Endodermal cell (in vitro differentiated cells): ENCODE measurements at regions not wholly inside any gene's neighbourhood (a gene's known extent, or its start where the extent isn't known, plus 50 kb on each side); places are given as distances from the start of the nearest gene placed in this dataset.

Source experiments
- DNase-seq: peaks from one replicate; pipeline ENCODE4 v3.0.0-alpha.2; 2017
- H3K27ac ChIP-seq: 2 replicates; pipeline ENCODE4 v1.5.1; 2013; ENCODE audit warnings: mild to moderate bottlenecking, low read depth, low read length, moderate library complexity
- H3K27me3 ChIP-seq: 2 replicates; pipeline ENCODE4 v1.6.1; 2013; ENCODE audit warnings: mild to moderate bottlenecking, low read length, moderate library complexity; ENCODE audit not compliant: insufficient read depth, control insufficient read depth, poor library complexity, severe bottlenecking
- H3K36me3 ChIP-seq: 2 replicates; pipeline ENCODE4 v1.7.0; 2013; ENCODE audit warnings: mild to moderate bottlenecking, low read length, moderate library complexity; ENCODE audit not compliant: control insufficient read depth, insufficient read depth
- H3K4me1 ChIP-seq: one replicate; pipeline ENCODE4 v1.7.0; 2013; ENCODE audit warnings: low read length; ENCODE audit not compliant: control insufficient read depth, insufficient read depth
- H3K4me3 ChIP-seq: 2 replicates; pipeline ENCODE4 v1.5.1; 2013; ENCODE audit warnings: mild to moderate bottlenecking, low read length, moderate library complexity
- H3K9ac ChIP-seq: 2 replicates; pipeline ENCODE4 v1.6.1; 2013; ENCODE audit warnings: mild to moderate bottlenecking, low read length, moderate library complexity; ENCODE audit not compliant: poor library complexity, severe bottlenecking; ENCODE audit errors: extremely low read depth
- H3K9me3 ChIP-seq: 2 replicates; pipeline ENCODE4 v1.6.1; 2013; ENCODE audit warnings: mild to moderate bottlenecking, low read length, moderate library complexity; ENCODE audit not compliant: control insufficient read depth
- H3K27ac Mint-ChIP-seq: 2 replicates; pipeline ENCODE4 v1.8.0; 2020; ENCODE audit warnings: mixed read lengths
- H3K27me3 Mint-ChIP-seq: 2 replicates; pipeline ENCODE4 v1.8.0; 2021; ENCODE audit warnings: mild to moderate bottlenecking, mixed read lengths; ENCODE audit not compliant: insufficient read depth
- H3K36me3 Mint-ChIP-seq: 2 replicates; pipeline ENCODE4 v1.8.0; 2020; ENCODE audit warnings: low read depth, mixed read lengths
- H3K4me1 Mint-ChIP-seq: 2 replicates; pipeline ENCODE4 v1.8.0; 2020; ENCODE audit warnings: mixed read lengths
- H3K4me3 Mint-ChIP-seq: 2 replicates; pipeline ENCODE4 v1.8.0; 2020; ENCODE audit warnings: mild to moderate bottlenecking, moderate library complexity, mixed read lengths
- H3K9me3 Mint-ChIP-seq: 2 replicates; pipeline ENCODE4 v1.8.0; 2020; ENCODE audit warnings: mild to moderate bottlenecking, mixed read lengths
- WGBS, 2 experiments: methylation state at CpG; one replicate each; pipeline versions ENCODE4 v1.1.5 to v1.1.7; 2013; ENCODE audit warnings: missing lambda C conversion rate in 2 of 2, mixed read lengths in 1 of 2; ENCODE audit not compliant: insufficient coverage in 1 of 2, insufficient read length in 1 of 2; 5-methylcytosine and 5-hydroxymethylcytosine counted together
- TF ChIP-seq, protein P1 (sequence below): fragments of 200-600 bp; sonication (generic); conservative IDR thresholded peaks from 2 replicates; pipeline ENCODE4 v1.5.0; 2021; ENCODE audit warnings: antibody characterized with exemption, mild to moderate bottlenecking

DNA sequence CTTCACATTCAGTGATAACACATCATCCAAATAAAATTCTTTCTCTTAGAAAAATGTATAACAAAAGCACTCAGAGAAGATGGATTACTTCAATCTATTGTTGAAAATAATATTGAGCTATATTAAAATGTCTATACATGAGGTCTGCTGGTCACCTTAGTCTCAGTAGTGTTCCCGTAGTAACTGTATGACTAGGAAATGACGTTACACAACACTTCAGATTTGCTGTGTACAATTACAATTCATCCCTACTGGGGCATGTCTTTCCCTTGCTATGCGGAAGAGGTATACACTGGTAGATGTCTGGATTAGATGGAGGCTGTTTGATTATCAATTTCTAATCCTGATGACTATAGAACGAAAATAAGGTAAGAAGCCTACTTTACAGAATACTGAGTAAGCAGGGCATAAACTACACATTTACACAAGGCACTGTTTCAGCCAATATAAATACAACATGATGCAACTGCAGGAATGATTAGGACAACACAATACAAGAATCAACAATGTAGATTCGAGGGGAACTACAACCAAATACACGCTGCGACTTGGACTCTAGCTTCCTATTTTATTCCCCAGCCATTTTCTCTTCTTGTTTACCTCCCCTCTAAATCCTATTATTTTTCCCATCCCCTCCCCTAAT lies 982.5 kb upstream of the CDH8 start:
- Mint-ChIP-seq H3K9me3 (peaks cover 17% of the 10 kb centered on the region), H3K4me1 (peaks cover 6% of the 10 kb centered on the region), H3K4me3 (no peak overlapping the region), H3K27me3 (no peaks in the 10 kb centered on the region), H3K27ac (no peak overlapping the region), H3K36me3 (no peaks in the 10 kb centered on the region)
- TF ChIP-seq, protein P1, sequence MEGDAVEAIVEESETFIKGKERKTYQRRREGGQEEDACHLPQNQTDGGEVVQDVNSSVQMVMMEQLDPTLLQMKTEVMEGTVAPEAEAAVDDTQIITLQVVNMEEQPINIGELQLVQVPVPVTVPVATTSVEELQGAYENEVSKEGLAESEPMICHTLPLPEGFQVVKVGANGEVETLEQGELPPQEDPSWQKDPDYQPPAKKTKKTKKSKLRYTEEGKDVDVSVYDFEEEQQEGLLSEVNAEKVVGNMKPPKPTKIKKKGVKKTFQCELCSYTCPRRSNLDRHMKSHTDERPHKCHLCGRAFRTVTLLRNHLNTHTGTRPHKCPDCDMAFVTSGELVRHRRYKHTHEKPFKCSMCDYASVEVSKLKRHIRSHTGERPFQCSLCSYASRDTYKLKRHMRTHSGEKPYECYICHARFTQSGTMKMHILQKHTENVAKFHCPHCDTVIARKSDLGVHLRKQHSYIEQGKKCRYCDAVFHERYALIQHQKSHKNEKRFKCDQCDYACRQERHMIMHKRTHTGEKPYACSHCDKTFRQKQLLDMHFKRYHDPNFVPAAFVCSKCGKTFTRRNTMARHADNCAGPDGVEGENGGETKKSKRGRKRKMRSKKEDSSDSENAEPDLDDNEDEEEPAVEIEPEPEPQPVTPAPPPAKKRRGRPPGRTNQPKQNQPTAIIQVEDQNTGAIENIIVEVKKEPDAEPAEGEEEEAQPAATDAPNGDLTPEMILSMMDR: no peak
- 93 to 95% methylated on average over 5 to 7 of the region's 7 CpGs for WGBS, 2 experiments
- H3K27ac ChIP-seq: no peak overlapping the region
- H3K27me3 ChIP-seq: no peaks in the 10 kb centered on the region
- H3K4me1 ChIP-seq: no peaks in the 10 kb centered on the region
- no peak overlapping the region for H3K9ac ChIP-seq
- H3K36me3 ChIP-seq: no peaks in the 10 kb centered on the region
- peaks cover 14% of the 10 kb centered on the region for H3K9me3 ChIP-seq
- no peak for DNase-seq
- no peak overlapping the region for H3K4me3 ChIP-seq

DNA sequence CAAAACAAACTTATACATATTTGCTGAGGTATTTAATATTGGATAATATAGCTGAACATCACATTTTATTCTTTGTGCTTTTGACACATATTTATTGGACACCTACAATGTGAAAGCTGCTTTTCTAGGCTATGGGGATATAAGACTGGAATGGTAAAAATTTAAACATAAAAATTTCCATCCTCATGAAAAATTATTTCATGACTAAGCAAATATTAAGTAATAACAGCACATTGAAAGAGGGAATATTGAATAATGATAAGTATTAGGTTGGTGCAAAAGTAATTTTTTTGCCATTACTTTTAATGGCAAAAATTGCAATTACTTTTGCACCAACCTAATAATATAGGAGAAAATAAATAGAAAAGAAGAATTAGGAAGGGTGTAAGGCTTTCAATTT lies 972.5 kb upstream of the CDH8 start:
- H3K27ac ChIP-seq: no peak overlapping the region
- no peak overlapping the region for H3K4me3 ChIP-seq
- Mint-ChIP-seq H3K27me3 (no peaks in the 10 kb centered on the region), H3K27ac (no peak overlapping the region), H3K36me3 (no peaks in the 10 kb centered on the region), H3K4me3 (no peak overlapping the region), H3K9me3 (peaks cover 15% of the 10 kb centered on the region), H3K4me1 (no peaks in the 10 kb centered on the region)
- no peaks in the 10 kb centered on the region for H3K27me3 ChIP-seq
- H3K36me3 ChIP-seq: no peaks in the 10 kb centered on the region
- TF ChIP-seq, protein P1: no peak
- H3K9me3 ChIP-seq: peaks cover 15% of the 10 kb centered on the region
- H3K9ac ChIP-seq: no peak overlapping the region
- H3K4me1 ChIP-seq: no peaks in the 10 kb centered on the region
- no peak for DNase-seq

DNA sequence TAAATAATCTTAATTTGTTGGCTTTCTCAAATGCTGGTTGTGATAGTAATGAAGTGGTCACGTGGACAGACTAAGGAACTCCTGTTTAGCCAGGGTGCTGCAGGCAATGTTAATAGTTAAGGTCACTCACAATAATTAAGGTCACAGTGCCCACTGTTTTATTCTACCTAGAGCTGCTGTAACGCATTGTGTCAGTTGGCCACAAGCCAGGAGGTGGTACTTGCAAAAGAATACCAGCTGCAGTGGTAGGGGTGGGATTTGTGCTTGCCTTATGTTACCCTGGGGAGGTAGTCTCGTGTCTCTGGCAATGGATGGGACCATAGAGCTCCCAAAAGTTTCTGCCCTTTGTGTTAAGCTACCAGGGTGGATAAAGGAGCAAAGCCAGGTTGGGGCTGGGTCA lies 969.1 kb upstream of the CDH8 start:
- Mint-ChIP-seq H3K4me1 (no peaks in the 10 kb centered on the region), H3K9me3 (peaks cover 35% of the 10 kb centered on the region), H3K4me3 (no peak overlapping the region), H3K27me3 (no peaks in the 10 kb centered on the region), H3K36me3 (no peaks in the 10 kb centered on the region), H3K27ac (no peak overlapping the region)
- no peaks in the 10 kb centered on the region for H3K36me3 ChIP-seq
- TF ChIP-seq, protein P1: no peak
- no peak overlapping the region for H3K4me3 ChIP-seq
- H3K9me3 ChIP-seq: peaks cover 36% of the 10 kb centered on the region
- H3K9ac ChIP-seq: no peak overlapping the region
- no peak overlapping the region for H3K27ac ChIP-seq
- WGBS, 2 experiments: 80 to 81% methylated on average over 1 to 3 of the region's 3 CpGs
- no peaks in the 10 kb centered on the region for H3K27me3 ChIP-seq
- H3K4me1 ChIP-seq: no peaks in the 10 kb centered on the region
- DNase-seq: no peak
